ENCODE measurements at regions not wholly inside any gene's neighbourhood (a gene's known extent, or its start where the extent isn't known, plus 50 kb on each side); places are given as distances from the start of the nearest gene placed in this dataset.

DNA sequence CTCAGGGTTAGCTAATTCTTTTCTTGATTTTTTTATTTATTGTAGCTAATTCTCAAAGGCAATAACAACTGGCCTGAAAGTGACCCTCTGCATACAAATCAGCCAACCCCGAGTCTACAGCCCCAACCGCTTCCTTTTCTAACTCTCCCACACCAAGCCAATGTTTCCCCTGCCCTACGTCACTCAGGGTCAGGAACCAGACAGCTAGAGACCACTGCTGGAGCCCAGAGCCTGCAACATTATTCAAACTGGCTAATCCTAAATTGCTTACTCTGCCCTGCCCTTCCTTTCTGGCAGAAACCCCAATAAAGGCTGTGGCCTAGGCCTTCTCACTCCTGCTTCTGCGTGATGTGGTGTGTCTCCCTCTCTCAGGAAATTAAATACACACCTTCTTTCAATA is 320.7 kb downstream of the CBLN4 start:
- TF ChIP-seq POLR2A (IDR thresholded peaks at IDR 0.05) (no peak), CTCF (IDR thresholded peaks at IDR 0.05) (no peak), POLR2AphosphoS5 (IDR thresholded peaks at IDR 0.05) (no peak), EP300 (IDR thresholded peaks at IDR 0.05) (no peak)
